ENCODE measurements at regions not wholly inside any gene's neighbourhood (a gene's known extent, or its start where the extent isn't known, plus 50 kb on each side); places are given as distances from the start of the nearest gene placed in this dataset.

DNA sequence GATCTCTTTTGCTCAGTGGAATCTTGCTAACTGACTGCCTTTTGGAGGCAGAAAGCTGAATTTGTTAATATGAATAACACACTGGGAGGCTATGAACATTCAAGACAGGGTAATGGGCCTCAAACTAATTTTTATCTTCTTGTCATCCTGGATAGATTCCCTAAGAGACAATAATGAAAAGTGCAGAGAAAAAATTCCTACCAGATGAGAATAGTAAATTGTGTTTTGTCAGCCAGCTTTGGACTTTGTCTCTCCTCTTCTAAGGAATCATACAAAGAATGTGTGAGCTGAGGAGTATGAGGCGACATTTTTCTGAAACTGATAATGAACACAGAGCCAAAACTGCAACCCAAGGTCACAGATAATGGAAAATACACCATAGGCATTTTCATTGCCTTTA is 649.3 kb downstream of the IQCM start:
- TF ChIP-seq, protein P1, sequence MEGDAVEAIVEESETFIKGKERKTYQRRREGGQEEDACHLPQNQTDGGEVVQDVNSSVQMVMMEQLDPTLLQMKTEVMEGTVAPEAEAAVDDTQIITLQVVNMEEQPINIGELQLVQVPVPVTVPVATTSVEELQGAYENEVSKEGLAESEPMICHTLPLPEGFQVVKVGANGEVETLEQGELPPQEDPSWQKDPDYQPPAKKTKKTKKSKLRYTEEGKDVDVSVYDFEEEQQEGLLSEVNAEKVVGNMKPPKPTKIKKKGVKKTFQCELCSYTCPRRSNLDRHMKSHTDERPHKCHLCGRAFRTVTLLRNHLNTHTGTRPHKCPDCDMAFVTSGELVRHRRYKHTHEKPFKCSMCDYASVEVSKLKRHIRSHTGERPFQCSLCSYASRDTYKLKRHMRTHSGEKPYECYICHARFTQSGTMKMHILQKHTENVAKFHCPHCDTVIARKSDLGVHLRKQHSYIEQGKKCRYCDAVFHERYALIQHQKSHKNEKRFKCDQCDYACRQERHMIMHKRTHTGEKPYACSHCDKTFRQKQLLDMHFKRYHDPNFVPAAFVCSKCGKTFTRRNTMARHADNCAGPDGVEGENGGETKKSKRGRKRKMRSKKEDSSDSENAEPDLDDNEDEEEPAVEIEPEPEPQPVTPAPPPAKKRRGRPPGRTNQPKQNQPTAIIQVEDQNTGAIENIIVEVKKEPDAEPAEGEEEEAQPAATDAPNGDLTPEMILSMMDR (IDR thresholded peaks at IDR 0.05; ENCODE audit: low read depth, low read length, missing control alignments), result no peak
- DNase-seq (ENCODE audit: extremely low read depth, low read depth), result no peak
- no peak overlapping the region for H3K4me3 ChIP-seq (replicated peaks; ENCODE audit: low read depth, low read length)

DNA sequence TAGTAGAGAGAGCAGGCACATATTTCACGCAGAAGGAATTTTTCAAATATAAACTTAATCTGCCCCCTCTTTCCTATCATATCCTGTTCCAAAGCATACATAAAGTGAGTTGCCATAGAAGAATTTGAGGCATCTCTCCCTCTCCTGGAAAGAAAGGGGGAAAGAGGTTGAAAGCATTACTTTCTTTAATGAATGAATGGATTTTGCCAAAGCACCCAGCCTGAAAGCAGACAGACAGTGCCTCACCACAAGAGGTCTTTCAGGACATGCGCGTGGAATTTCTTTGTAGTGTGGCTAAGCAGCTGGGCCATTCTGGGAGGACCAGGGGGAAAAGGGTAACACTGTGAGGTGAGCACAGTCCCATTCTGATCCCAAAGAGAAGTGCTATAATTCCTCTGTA is 651.4 kb downstream of the IQCM start:
- TF ChIP-seq, protein P1 (IDR thresholded peaks at IDR 0.05; ENCODE audit: low read depth, low read length, missing control alignments), result no peak
- H3K4me3 ChIP-seq (replicated peaks; ENCODE audit: low read depth, low read length), result no peak overlapping the region
- DNase-seq (ENCODE audit: extremely low read depth, low read depth), result peak; percentile 5

DNA sequence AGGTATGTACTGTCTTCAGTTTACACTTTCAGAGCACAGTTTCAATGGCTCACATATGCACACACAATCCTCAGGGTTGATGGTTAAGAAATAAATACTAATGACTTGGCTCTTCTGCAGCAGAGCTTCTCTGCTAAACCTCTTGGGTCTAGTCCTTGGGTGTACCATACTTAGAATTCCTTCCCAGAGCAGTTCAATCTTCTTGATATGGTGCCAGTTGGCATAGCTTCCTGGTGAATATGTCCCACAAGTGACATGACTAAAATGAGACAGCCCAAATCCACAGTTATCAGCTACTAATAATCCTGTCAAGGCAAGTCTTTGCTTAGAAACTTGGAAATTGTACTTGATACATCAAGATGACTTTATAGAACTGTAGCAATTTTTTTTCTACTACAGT is 654.4 kb downstream of the IQCM start:
- TF ChIP-seq, protein P1 (IDR thresholded peaks at IDR 0.05; ENCODE audit: low read depth, low read length, missing control alignments), result no peak
- no peak overlapping the region for H3K4me3 ChIP-seq (replicated peaks; ENCODE audit: low read depth, low read length)

DNA sequence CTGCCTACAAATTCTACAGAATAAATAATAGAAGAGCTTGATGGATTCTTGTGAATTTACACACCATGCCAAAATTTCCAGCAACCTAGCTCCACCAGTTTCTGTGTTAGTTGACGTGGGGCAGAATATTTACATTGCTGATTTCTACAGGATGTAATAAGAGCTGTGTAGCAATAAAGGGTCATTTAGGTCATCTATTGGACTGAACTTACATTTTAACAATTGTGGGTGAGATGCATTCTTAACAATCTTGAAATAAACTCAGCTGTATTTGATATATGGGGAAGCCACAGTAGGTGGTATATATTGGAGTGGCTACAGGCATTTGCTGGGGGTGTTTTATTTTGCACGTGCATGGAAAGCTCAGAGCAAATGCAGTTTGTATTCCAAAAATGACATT is 655.3 kb downstream of the IQCM start:
- H3K4me3 ChIP-seq (replicated peaks; ENCODE audit: low read depth, low read length), result no peak overlapping the region
- TF ChIP-seq, protein P1 (IDR thresholded peaks at IDR 0.05; ENCODE audit: low read depth, low read length, missing control alignments), result no peak
- no peak for DNase-seq (ENCODE audit: extremely low read depth, low read depth)

More for the DNA sequence above, 654.4 kb downstream of the IQCM start:
- no peak for DNase-seq (ENCODE audit: extremely low read depth, low read depth)

DNA sequence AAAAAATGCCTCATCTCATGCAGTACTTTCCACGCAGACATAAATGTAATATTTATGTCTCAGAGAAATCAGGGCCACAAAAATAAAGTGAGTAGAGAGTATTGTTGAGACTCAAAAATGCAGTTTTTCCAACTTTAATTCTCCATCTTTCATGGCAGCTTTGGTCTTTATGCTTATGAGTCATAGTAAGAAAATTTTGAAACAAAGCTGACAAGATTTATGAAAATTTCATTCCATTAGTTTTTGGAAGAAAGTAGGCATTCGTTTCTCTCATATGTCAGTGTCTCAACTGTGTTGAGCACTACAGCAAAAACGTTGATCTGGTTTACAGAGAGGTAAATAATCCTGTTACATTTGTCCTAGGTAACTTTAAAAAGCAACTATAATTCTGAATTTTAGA is 656.8 kb downstream of the IQCM start:
- no peak overlapping the region for H3K4me3 ChIP-seq (replicated peaks; ENCODE audit: low read depth, low read length)
- TF ChIP-seq, protein P1 (IDR thresholded peaks at IDR 0.05; ENCODE audit: low read depth, low read length, missing control alignments), result no peak
- no peak for DNase-seq (ENCODE audit: extremely low read depth, low read depth)

DNA sequence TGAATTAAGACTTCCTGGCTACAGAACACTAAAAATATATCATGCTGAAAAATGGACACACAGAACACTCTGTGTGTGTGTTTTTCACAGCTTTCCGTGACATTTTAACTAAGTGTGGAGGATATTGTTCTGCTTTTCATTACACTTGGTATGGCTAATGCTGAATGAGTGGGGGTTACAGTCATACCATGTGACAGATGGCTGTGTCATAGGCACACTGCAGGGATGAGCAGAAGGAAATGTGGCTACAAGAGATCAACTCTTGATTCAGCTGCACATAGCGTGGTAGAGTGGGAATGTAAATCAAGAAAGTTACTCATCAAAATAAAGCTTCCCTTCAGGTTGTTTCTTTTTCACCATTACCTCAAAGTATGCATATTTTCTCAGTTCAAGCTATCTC is 669.8 kb downstream of the IQCM start:
- no peak overlapping the region for H3K4me3 ChIP-seq (replicated peaks; ENCODE audit: low read depth, low read length)
- DNase-seq (ENCODE audit: extremely low read depth, low read depth), result peak; percentile 21
- TF ChIP-seq, protein P1 (IDR thresholded peaks at IDR 0.05; ENCODE audit: low read depth, low read length, missing control alignments), result no peak

DNA sequence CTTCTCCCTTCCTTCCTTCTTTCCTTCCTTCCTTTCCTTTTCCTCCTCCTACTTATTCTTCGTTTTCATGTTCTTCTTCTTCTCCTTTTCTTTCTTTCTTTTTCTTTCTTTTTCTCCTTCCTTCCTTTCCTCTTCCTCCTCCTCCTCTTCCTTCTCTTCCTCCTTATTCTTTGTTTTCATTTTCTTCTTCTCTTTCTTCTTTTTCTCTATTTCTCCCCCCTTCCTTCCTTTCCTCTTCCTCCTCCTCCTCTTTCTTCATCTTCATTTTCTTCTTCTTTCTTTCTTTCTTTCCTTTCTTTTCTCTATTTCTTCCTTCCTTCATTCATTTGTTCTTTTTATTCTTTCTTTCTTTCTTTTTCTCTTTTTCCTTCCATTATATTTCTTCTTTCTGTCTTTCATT is 671.6 kb downstream of the IQCM start:
- H3K4me3 ChIP-seq (replicated peaks; ENCODE audit: low read depth, low read length), result no peak overlapping the region
- no peak for DNase-seq (ENCODE audit: extremely low read depth, low read depth)
- TF ChIP-seq, protein P1 (IDR thresholded peaks at IDR 0.05; ENCODE audit: low read depth, low read length, missing control alignments), result no peak

Data from HFF-Myc (cell line).